ENCODE measurements at regions not wholly inside any gene's neighbourhood (a gene's known extent, or its start where the extent isn't known, plus 50 kb on each side); places are given as distances from the start of the nearest gene placed in this dataset.
"Not testable (repeated sequence)": the region's sequence is repeated elsewhere in the genome, so short reads cannot be mapped to it uniquely, and the experiment has no call there.

DNA sequence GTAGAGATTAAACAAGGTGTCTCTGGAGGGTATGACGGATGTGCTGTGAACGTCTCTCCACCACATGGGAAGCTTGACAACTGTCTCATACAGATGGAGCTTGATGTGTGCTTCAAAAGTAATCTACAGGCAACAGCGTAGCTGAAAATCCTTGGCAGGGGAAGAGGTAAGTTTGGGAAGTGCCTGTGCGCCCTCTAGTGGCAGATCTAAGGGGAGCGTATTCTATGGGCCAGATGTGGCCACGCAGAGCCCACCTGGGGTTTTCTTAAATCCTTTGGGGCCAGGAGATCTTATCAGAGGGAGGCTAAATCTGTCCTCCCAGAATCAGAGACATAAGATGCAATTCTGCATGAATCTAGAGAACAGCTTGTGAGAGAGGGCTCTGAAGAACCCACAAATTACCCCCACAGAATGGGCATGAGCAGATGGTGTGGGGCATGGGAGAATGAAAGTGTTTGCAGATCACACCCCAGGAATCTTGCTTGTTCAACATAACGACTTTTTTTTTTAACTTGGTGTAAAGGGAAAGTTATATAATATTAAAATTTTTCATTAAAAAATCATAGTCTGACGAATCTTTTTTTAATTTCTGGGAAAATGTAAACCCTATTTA is 91.2 kb upstream of the MPP7 start:
- DNase-seq = peak; percentile 81 to 84

DNA sequence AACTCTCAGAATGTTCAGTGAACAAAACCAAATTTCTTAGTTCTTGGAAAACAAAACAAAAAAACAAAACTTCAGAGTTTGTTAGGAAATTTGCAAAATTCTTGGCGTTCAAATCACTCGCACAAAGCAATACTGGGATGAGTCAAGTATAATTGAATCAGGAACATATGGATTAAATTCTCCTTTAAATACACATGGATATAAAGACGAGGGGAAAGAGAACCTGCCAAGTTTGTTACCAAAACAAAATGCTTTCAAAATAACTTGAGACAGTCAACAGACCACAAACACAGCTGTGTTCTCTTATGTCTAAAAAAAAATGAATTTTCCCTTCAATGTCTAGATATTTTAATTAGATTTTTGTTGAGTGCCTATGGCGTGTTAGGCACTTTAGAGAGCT is 93.5 kb upstream of the MPP7 start:
- no peak for DNase-seq

DNA sequence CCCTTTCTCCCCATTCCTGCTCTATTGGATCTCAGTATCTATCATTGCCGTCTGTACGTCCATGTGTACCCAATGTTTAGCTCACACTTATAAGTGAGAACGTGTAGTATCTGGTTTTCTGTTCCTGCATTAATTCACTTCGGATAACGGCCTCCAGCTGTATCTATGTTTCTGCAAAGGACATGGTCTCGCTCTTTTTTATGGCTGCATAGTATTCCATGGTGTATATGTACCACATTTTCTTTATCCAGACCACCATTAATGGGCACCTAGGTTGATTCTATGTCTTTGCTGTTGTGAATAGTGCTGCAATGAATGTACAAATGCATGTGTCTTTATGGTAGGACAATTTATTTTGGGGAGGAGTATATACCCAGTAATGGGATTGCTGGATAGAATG is 94.4 kb upstream of the MPP7 start:
- DNase-seq = no peak

DNA sequence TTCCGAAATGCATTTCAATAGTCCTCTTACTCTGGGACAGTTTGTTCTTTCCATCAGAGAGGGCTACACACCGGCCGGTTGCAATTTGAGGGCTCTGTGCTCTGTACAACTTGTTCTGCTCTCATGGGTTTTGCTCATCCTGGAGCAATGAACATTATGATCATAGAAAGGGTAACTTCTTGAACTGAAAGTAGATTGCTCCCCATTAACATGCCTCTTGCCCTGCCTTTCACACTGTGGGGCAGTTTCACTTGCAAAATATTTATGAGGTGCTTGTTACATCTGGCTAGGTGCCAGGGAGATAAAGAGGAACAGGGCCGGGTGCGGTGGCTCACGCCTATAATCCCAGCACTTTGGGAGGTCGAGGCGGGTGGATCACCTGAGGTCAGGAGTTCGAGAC is 97.3 kb upstream of the MPP7 start:
- DNase-seq = no peak

DNA sequence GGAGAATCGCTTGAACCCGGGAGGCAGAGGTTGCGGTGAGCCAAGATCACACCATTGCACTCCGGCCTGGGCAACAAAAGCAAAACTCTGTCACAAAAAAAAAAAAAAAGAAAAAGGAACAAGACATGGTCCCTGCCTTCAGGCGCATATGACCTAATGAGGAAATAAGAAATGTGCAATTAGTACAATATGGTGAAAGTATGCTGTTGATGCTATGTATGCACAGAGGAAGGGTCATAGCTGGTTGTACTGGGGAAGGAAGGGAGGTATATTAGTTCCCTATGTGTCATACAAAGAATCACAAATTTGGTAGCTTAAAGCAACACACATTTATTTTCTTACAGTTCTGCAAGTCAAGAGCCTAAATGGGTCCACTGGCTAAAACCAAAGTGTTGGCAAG is 97.8 kb upstream of the MPP7 start:
- DNase-seq = no peak

DNA sequence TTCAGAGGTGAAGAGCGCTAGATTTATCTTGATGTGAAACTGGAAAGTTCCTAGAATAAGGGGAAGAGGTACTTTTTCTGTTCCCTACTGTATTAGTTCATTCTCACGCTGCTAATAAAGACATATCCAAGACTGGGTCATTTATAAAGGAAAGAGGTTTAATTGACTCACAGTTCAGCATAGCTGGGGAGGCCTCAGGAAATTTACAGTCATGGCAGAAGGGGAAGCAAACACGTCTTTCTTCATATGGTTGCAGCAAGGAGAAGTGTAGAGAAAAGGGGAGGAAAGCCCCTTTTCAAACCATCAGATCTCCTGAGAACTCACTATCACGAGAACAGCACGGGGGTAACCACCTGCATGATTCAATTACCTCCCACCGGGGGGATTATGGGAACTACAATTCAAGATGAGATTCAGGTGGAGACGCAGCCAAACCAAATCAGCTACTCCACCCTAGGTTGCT is 99.8 kb upstream of the MPP7 start:
- not testable (repeated sequence) for DNase-seq

DNA sequence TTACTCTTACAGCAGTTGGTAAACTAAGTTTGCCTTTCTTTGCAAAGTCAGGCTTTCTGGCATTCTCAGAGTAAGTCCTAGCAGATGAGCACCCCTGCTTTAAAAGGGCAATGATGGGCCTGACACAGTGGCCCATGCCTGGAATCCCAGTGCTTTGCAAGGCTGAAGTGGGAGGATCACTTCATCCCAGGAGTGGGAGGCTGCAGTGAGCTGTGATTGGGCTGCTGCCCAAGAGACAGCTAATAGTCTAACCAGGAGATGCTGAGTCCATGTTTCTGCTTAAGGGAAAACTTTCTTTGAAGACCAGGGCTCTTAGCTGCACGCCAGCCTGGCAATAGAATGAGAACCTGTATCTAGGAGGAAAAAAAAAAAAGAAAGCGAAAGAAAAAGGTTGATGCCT is 100.2 kb upstream of the MPP7 start:
- no peak for DNase-seq

DNA sequence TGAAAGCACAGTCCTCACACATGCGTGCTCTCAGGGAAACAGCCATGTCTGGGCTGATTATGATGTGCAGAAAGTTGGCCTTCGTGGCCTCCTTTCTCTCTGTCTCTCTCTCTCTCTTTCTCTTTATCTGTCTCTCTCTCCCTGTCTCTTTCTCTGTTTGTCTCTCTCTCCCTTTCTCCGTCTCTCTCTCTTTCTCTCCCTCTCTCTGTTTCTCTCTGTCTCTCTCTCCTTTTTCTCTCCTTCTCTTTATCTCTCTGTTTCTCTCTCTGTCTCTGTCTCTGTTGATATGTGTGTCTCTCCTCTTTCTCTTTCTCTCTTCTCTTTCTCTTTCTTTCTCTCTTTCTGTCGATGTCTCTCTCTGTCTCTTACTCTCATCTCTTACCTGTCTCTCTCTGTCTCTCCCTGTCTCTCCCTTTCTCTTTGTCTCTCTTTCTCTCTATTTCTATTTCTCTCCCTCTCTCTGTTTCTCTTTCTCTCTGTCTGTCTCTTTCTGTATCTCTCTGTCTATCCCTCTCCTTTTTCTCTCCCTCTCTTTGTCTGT is 105.4 kb upstream of the MPP7 start:
- DNase-seq = no peak

DNA sequence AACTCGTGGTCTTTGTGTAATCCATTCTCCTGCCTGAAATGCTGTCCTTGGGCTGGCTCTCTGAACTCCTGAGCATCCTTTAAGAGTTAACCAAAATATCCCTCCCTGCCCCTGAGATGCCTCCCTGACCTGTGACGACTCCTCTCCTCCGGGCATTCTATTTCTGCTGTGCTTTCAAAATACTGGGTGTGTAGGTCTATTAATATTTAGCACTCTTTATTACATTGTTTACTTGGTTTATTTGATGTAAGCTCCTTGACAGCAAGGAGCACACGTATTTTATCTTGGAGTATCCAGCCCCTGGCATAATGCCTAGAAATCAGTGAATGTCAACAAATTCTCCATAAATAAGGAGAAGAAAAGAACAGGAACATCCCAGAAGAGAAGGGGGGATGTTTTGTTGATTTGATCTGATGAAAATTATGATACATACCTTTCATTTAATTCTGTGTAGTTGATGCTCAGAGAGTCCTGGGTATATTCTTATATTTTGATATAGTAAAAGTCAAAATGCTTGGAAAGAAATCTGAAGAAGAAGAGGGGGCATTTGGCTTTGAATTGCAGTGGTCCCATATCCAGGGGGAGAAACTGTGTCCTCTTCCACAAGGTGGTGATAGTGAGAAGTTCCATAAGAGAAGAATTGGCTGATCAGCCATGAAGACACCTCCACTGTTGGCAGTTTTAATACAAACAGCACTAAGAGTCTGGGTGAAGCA is 107.7 kb upstream of the MPP7 start:
- peak in 1 of 2 experiments; percentile 24 for DNase-seq

DNA sequence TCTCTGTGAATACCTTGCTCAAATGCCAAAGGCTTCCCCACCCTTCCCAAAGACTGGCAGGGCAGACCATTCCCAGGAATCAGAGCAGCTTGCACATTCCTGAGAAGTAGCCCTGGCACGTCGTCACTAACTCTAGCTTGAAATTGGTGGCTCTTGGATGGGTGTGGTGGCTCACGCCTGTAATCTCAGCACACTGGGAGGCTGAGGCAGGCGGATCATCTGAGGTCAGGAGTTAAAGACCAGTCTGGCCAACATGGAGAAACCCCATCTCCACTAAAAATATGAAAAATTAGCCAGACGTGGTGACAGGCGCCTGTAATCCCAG is 108.2 kb upstream of the MPP7 start:
- DNase-seq = no peak

DNA sequence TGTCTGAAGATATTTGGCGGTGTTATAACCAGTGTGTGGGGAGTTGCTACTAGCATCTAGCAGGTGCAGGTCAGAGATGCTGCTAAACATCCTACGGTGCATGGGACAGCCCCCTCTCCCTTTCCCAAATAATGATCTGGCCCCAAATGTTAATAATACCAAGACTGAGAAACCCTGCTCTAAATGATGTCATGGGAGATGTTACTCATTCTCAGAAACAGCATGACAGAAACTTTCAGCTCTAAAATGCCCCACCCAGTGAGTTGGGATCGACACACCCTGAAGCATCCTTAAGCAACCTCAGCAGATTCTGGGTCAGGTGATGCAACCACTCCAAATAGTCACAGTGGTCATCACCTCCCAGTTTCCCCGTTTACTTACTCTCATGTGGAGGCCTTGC is 108.8 kb upstream of the MPP7 start:
- DNase-seq = no peak

DNA sequence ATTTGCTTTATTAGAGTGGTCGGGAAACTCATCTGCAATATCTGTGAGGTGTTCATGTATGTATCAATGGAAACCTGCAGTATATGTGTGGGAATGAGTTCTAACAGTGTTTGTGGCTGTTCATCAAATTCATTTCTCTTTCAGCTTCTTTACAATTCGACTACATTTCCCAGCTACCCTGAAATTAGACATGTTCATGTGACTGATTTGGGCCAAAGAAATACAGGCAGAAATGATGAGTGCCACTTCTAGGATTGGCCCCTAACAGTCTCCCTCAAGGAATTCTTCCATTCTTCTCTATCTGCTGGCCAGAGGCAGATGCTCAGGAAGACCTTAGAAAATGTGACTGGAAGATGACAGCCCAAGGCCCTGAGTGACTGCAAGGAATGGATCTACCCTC is 114.8 kb upstream of the WAC start:
- no peak for DNase-seq

DNA sequence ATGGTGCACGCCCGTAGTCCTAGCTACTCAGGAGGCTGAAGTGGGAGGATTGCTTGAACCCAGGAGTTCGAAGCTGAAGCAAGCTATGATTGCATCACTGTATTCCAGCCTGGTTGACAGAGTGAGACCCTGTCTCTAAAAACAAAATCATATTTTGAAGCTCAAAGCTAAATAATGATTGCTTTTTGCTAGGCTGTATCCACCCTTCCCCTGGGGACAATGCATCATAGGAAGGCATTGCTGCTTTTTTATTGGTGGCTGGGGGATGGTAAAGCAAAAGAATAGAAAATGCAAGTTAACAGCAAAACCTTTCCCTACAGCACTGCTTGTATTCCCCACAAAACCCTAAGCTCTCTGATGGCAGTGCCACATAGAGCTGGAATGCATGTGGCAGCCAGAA is 107.5 kb upstream of the WAC start:
- DNase-seq = no peak

DNA sequence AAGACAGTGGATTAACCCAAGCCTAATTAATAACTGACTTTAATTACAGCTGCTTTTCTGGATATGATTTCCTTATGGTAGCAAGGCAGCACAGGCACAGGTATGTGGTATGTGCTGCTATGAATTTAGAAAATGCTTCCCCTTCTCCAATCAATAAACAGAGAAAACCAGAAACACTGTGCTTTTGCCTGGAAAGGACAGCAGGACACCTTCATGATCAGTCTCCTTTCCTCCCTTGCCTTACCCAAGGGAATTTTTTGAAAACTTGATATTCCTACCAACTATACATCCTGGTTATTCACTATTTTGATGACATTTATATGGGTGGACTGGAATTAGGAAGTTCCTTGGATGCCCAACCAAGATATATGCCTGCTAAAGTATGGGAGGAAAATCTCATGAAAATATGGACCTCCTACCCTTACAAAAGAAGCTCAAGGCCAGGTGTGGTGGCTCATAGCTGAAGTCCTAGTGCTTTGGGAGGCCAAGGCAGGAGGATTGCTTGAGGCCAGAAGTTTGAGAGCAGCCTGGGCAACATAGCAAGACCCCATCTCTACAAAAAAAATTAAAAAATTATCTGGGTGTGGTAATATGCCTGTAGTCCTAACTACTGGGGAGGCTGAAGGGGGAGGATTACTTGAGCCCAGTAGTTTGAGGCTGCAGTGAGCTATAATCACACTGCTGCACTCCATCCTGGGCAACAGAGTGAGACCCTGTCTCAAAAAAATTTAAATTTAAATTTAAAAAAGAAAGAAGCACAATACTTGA is 106.3 kb upstream of the WAC start:
- no peak for DNase-seq

DNA sequence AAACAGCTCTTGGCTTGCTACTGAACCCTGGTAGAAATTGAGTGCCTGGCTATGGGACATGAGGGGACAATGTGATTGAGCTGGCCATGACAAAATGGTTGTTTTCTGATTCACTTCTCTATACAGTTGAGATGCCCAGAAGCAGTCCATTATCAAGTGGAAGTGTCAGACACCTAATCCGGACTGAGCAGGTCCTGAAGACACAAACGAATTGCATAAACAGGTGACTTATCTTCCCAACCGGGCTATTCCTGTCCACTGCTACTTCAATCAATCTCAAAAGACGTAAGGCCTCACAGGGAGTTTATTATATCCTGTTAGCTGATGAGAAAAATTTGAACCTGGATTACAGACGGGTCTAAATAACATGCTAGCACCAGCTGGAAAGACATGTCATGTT is 105.5 kb upstream of the WAC start:
- DNase-seq = no peak

DNA sequence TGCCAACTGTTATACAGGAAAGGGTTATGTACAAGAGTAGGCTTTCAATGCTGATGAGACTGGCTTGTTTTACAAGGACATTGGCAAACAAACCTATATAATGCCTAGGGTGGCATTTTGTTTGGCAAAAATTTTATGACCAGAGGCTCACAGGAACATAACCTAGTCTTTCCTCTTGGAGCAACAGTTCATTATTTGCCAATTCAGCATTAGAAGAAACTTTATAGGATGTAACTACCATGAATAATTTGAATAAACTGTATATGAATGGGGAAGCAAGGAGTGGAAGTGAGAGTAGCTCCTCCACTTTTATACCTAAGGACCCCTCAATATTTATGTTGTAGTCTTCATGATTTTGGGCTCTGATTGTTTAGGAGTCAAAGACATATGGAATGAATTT is 103.9 kb upstream of the WAC start:
- DNase-seq = no peak

DNA sequence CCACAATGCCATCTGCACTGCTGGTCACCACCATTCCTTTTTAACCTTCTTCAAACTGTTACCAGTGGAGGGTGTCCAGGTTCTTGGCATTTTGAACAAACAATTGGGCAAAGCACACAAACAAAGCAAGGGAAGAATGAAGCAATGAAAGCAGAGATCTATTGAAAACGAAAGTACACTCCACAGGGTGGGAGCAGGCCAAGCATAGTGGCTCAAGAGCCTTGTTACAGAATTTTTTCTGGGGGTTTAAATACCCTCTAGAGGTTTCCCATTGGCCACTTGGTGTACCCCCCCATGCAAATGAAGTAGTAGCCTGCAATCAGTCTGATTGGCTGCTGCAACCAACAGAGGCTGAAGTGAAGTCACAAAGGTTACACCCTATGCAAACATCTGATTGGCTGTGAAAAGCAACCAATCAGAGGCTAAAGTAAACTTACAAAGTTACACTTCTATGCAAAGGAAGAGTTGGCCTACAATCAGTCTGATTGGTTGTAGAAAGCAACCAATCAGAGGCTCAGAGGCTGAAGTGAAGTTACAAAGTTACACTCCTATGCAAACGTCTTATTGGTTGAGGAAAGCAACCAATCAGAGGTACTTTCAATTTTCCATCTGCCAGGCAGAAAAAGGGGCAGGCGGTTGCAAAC is 103.2 kb upstream of the WAC start:
- DNase-seq = no peak

DNA sequence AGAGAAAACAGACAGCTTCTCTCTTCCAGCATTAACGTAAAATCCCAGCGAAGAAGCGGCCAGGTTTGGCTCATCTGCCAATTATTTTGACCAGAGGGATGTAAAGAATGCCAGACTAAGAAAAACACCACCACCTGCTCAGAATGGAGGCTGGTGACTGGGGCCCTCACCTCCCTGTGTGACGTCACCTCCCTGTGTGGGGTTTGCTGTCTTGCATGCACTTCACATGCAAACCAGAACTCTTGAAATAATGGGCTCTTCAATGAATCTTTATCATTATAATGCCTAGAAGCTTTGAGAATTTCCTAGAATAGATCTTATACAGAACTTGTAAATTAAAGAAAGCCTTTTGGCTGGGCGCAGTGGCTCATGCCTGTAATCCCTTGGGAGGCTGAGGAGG is 101.8 kb upstream of the WAC start:
- DNase-seq = no peak

DNA sequence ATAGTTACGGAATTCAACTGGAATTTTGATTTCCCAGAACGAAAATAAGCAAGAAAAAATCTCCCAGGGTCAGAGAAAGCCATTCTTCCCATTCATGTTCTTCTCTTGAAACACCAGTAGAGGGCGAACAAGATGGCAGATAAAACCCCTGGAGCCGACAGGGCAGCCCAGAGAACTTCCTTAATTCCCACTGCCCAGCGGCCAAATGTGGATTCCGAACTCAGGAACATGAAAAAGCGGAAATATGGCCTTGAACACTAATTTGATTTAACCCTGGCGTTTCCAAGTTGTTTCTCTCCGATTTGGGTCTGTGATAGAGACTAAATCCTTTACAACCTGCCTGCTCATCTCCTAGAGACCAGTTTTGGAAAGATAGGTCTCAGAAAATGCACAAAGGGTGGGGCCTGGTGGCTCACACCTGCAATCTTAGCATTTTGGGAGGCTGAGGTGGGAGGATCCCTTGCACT is 100.7 kb upstream of the WAC start:
- DNase-seq = peak; percentile 79 to 95

DNA sequence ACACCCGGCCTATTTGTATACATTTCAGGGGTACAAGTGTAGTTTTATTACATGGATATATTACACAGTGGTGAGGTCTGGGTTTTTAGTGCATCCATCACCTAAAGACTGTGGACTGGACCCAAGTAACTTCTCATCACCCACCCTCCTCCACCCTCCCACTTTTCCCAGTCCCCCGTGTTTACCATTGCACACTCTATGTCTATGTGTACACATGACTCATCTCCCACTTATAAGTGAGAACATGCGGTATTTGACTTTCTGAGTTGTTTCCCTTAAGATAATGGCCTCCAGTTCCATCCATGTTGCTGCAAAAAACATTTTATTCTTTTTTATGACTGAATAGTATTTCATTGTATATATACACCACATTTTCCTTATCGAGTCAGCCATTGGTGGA is 98.9 kb upstream of the WAC start:
- DNase-seq = no peak

DNA sequence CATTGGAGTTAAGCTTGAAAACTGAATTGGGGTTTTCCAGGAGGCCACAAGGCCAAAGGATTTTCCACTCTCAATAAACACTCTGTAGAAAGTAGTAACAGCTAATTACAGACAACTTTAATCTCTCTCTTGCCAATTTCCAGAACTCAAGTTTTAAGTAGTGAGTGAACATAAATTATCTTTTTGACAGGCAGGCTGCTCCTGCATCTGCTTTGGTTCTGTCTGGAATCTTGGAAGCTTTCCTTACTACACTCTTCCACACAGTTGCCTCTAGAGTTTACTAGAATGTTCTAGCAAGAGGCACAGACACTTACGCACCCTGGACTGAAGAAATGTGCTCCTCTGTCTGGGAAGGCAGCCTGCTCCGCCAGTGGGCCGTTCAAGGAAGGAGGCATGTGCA is 90.5 kb upstream of the WAC start:
- no peak for DNase-seq

DNA sequence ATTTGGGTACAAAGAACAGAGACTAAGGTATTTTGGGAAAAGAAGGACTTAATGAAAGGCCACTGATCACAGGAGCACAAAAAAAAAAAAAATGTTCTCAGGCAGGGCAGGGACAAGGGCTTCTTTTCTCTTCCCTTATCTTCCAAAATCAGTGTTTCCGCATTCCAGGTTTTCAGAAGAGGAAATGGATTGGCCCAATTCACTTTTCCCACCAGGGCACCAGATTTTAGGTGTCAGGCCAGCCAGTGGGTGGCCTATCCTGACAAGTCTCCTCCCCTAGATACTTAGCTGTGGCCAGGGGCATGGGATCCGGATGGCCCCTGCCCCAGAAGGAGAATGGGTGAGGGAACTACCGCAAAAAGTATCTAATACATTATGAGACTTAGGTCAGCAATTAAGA is 88.9 kb upstream of the WAC start:
- no peak for DNase-seq

DNA sequence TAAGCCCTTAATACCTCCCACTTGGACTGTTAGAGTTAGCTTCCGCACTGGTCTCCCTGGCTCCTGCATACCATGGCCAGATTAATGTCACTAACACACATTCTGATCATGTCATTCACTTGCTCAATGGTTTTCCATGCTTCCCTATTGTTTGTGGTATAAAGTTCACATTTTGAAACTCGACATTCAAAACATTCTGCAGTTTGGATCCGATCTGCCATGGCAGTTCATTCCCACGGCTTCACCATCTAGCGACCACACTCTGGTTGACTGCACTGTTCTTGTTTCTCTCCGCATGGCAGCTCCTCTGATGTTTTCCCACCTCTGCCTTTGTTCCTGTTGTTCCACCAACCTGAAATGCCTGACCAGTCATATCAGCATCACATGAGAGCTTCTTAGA is 87.4 kb upstream of the WAC start:
- no peak for DNase-seq

DNA sequence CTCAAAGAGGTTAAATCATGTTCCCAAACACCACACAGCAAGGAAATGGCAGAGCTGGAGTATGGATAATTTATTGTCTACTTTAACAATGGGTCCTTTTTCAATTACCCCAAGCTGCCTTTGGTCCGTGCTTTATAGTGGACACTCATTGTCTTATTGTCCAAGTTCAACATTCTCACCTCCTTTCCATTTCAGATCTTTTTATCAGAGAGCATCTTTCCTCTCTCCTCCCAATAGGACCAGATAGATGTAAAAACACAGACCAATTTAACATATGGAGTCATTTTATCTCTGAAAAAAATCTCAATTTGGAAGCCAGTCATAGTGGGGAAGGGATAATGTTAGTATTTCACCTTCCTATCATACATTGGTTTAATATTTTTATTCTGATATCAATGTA is 83.5 kb upstream of the WAC start:
- no peak for DNase-seq

All from Kasumi-1 (cell line).